Endothelial cell (in vitro differentiated cells): ENCODE measurements at regions not wholly inside any gene's neighbourhood (a gene's known extent, or its start where the extent isn't known, plus 50 kb on each side); places are given as distances from the start of the nearest gene placed in this dataset.

ENCODE experiments used
- DNase-seq: peaks from one replicate; pipeline ENCODE4 v3.0.0; 2021; ENCODE audit warnings: low spot score
- H3K27ac Mint-ChIP-seq: one replicate; pipeline ENCODE4 v1.8.0; 2021; ENCODE audit warnings: mixed read lengths, inconsistent platforms; ENCODE audit not compliant: unreplicated experiment
- H3K27me3 Mint-ChIP-seq: one replicate; pipeline ENCODE4 v1.8.0; 2021; ENCODE audit warnings: mild to moderate bottlenecking, moderate library complexity, mixed read lengths, inconsistent platforms; ENCODE audit not compliant: unreplicated experiment
- H3K36me3 Mint-ChIP-seq: one replicate; pipeline ENCODE4 v1.8.0; 2021; ENCODE audit warnings: mild to moderate bottlenecking, low read depth, mixed read lengths, inconsistent platforms; ENCODE audit not compliant: unreplicated experiment
- H3K4me1 Mint-ChIP-seq: one replicate; pipeline ENCODE4 v1.8.0; 2021; ENCODE audit warnings: mild to moderate bottlenecking, mixed read lengths, inconsistent platforms; ENCODE audit not compliant: unreplicated experiment
- H3K4me3 Mint-ChIP-seq: one replicate; pipeline ENCODE4 v1.8.0; 2021; ENCODE audit warnings: mild to moderate bottlenecking, mixed read lengths, inconsistent platforms; ENCODE audit not compliant: unreplicated experiment
- H3K9me3 Mint-ChIP-seq: one replicate; pipeline ENCODE4 v1.8.0; 2021; ENCODE audit warnings: mixed read lengths, inconsistent platforms; ENCODE audit not compliant: unreplicated experiment
- CTCF ChIP-seq: fragments of 200-600 bp; sonication (generic); IDR thresholded peaks from one replicate; pipeline ENCODE4 v1.5.0; 2021; ENCODE audit warnings: antibody characterized with exemption; ENCODE audit not compliant: unreplicated experiment

- no peak for DNase-seq
- Mint-ChIP-seq H3K36me3 (no peaks in the 10 kb centered on the region), H3K4me1 (no peaks in the 10 kb centered on the region), H3K27me3 (no peaks in the 10 kb centered on the region), H3K4me3 (no peak overlapping the region), H3K27ac (no peak overlapping the region), H3K9me3 (peaks cover 3% of the 10 kb centered on the region)
- no peak for TF ChIP-seq CTCF
Measured at GRCh38 chr5:3429962-3430361, 165.7 kb upstream of the IRX1 start.

GRCh38 chr5:3428334-3428733 is 167.3 kb upstream of the IRX1 start:
- H3K27ac Mint-ChIP-seq: no peak overlapping the region
- no peak for DNase-seq
- no peak for TF ChIP-seq CTCF
- H3K9me3 Mint-ChIP-seq: peaks cover 3% of the 10 kb centered on the region
- peaks cover 3% of the 10 kb centered on the region for H3K27me3 Mint-ChIP-seq
- H3K4me1 Mint-ChIP-seq: no peaks in the 10 kb centered on the region
- no peak overlapping the region for H3K4me3 Mint-ChIP-seq
- no peaks in the 10 kb centered on the region for H3K36me3 Mint-ChIP-seq

GRCh38 chr5:3424946-3425345 is 170.7 kb upstream of the IRX1 start:
- DNase-seq: no peak
- H3K27me3 Mint-ChIP-seq: peaks cover 5% of the 10 kb centered on the region
- H3K36me3 Mint-ChIP-seq: no peaks in the 10 kb centered on the region
- H3K27ac Mint-ChIP-seq: no peak overlapping the region
- TF ChIP-seq CTCF: no peak
- no peaks in the 10 kb centered on the region for H3K4me1 Mint-ChIP-seq
- H3K9me3 Mint-ChIP-seq: peaks cover 7% of the 10 kb centered on the region
- H3K4me3 Mint-ChIP-seq: no peak overlapping the region

GRCh38 chr5:3417376-3417943 is 178.2 kb upstream of the IRX1 start:
- TF ChIP-seq CTCF: no peak
- no peak overlapping the region for H3K4me3 Mint-ChIP-seq
- H3K27me3 Mint-ChIP-seq: peaks cover 2% of the 10 kb centered on the region
- no peaks in the 10 kb centered on the region for H3K4me1 Mint-ChIP-seq
- H3K27ac Mint-ChIP-seq: no peak overlapping the region
- peak; percentile 22 for DNase-seq
- no peaks in the 10 kb centered on the region for H3K36me3 Mint-ChIP-seq
- peaks cover 11% of the 10 kb centered on the region for H3K9me3 Mint-ChIP-seq

- Mint-ChIP-seq H3K9me3 (peaks cover 9% of the 10 kb centered on the region), H3K36me3 (no peaks in the 10 kb centered on the region), H3K27me3 (no peaks in the 10 kb centered on the region), H3K4me3 (no peak overlapping the region), H3K4me1 (no peaks in the 10 kb centered on the region), H3K27ac (no peak overlapping the region)
- TF ChIP-seq CTCF: no peak
- DNase-seq: no peak
Measured at GRCh38 chr5:3414371-3414770, 181.3 kb upstream of the IRX1 start.
